ENCODE measurements at regions not wholly inside any gene's neighbourhood (a gene's known extent, or its start where the extent isn't known, plus 50 kb on each side); places are given as distances from the start of the nearest gene placed in this dataset.

GRCh38 chr10:120727001-120727400, 124.2 kb upstream of the WDR11 start:
- TF ChIP-seq CTCF (IDR thresholded peaks at IDR 0.05) (no peak), POLR2AphosphoS5 (IDR thresholded peaks at IDR 0.05) (no peak), POLR2A (IDR thresholded peaks at IDR 0.05) (no peak)
